ENCODE measurements at regions not wholly inside any gene's neighbourhood (a gene's known extent, or its start where the extent isn't known, plus 50 kb on each side); places are given as distances from the start of the nearest gene placed in this dataset.

DNA sequence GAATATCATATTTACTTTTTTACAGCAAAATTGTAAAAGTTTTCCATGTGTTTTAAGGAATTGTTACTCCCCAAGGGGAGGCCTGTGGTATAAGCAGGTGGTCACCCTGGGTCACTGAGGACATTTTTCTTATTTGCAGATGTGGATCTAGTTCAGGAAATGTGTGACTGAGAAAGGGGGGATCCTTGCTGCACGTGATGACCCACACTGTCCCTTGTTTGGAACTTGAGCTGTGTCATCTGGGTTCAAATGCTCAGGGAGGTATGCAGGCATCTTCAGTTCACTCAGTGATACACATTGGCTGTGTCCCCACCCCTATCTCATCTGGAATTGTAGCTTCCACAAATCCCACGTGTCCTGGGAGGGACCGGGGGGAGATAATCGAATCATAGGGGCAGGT lies 431.9 kb upstream of the CDH4 start:
- Histone ChIP-seq H3K27me3 (ENCODE audit: control insufficient read depth in 2 of 2, insufficient read depth in 1 of 2, low read length in 1 of 2) (no peaks in the 10 kb centered on the region), H3K27ac (ENCODE audit: low read depth in 1 of 2, low read length in 1 of 2) (no peak overlapping the region), H3K36me3 (ENCODE audit: control insufficient read depth in 2 of 2, insufficient read depth in 2 of 2, low read length in 1 of 2) (no peaks in the 10 kb centered on the region), H3K9me3 (ENCODE audit: control insufficient read depth in 2 of 2, insufficient read depth in 1 of 2, low read length in 1 of 2) (peaks cover 0 to 1% of the 10 kb centered on the region in 2 donors), H3K4me1 (ENCODE audit: control insufficient read depth in 2 of 2, insufficient read depth in 2 of 2, low read length in 2 of 2) (peaks cover 5 to 8% of the 10 kb centered on the region in 2 donors), H3K4me3 (ENCODE audit: low read length in 2 of 2) (no peak overlapping the region)
- no peak for DNase-seq (ENCODE audit: low read depth in 6 of 9, low spot score in 9 of 9)
- WGBS = 90% methylated on average over 4 of the region's 4 CpGs

GRCh38 chr20:60820918-60821317 lies 431.1 kb upstream of the CDH4 start:
- Histone ChIP-seq H3K36me3 (ENCODE audit: control insufficient read depth in 2 of 2, insufficient read depth in 2 of 2, low read length in 1 of 2) (no peaks in the 10 kb centered on the region), H3K27ac (ENCODE audit: low read depth in 1 of 2, low read length in 1 of 2) (no peak overlapping the region), H3K9me3 (ENCODE audit: control insufficient read depth in 2 of 2, insufficient read depth in 1 of 2, low read length in 1 of 2) (peaks cover 0 to 1% of the 10 kb centered on the region in 2 donors), H3K4me3 (ENCODE audit: low read length in 2 of 2) (no peak overlapping the region), H3K27me3 (ENCODE audit: control insufficient read depth in 2 of 2, insufficient read depth in 1 of 2, low read length in 1 of 2) (no peaks in the 10 kb centered on the region), H3K4me1 (ENCODE audit: control insufficient read depth in 2 of 2, insufficient read depth in 2 of 2, low read length in 2 of 2) (peaks cover 5 to 8% of the 10 kb centered on the region in 2 donors)
- DNase-seq (ENCODE audit: low read depth in 6 of 9, low spot score in 9 of 9) = peak in 7 of 9 donors; percentile 2 to 44 (median 14)
- WGBS = 21% methylated on average over 5 of the region's 5 CpGs

- no peak overlapping the region for H3K27ac ChIP-seq (ENCODE audit: low read depth in 1 of 2, low read length in 1 of 2)
- 89% methylated on average over 10 of the region's 10 CpGs for WGBS
- peaks cover 5 to 8% of the 10 kb centered on the region in 2 donors for H3K4me1 ChIP-seq (ENCODE audit: control insufficient read depth in 2 of 2, insufficient read depth in 2 of 2, low read length in 2 of 2)
- no peaks in the 10 kb centered on the region for H3K36me3 ChIP-seq (ENCODE audit: control insufficient read depth in 2 of 2, insufficient read depth in 2 of 2, low read length in 1 of 2)
- H3K9me3 ChIP-seq (ENCODE audit: control insufficient read depth in 2 of 2, insufficient read depth in 1 of 2, low read length in 1 of 2) = peaks cover 0 to 1% of the 10 kb centered on the region in 2 donors
- no peak overlapping the region for H3K4me3 ChIP-seq (ENCODE audit: low read length in 2 of 2)
- no peaks in the 10 kb centered on the region for H3K27me3 ChIP-seq (ENCODE audit: control insufficient read depth in 2 of 2, insufficient read depth in 1 of 2, low read length in 1 of 2)
- no peak for DNase-seq (ENCODE audit: low read depth in 6 of 9, low spot score in 9 of 9)
These were observed 429.1 kb upstream of the CDH4 start for GRCh38 chr20:60822699-60823607.

DNA sequence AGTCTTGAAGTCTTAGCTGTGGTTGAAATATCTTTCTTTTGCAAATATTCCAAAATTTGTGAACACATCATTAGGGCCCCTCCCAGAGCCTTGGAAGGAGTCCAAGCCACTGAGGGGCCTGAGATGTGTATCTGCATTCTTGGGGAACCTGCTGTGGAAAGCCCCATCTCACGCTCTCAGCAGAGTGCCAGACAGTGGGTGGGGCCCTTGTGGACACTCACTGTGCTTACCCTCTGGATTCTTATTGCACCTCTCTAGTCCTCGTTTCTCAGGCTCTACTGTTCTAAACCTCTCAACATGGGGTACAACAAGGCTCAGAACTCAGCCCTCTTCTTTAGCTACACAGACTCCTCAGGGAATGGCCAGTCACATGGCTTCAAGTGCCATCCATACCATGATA lies 416.2 kb upstream of the CDH4 start:
- Histone ChIP-seq H3K36me3 (ENCODE audit: control insufficient read depth in 2 of 2, insufficient read depth in 2 of 2, low read length in 1 of 2) (no peaks in the 10 kb centered on the region), H3K27ac (ENCODE audit: low read depth in 1 of 2, low read length in 1 of 2) (no peak overlapping the region), H3K9me3 (ENCODE audit: control insufficient read depth in 2 of 2, insufficient read depth in 1 of 2, low read length in 1 of 2) (no peaks in the 10 kb centered on the region), H3K4me3 (ENCODE audit: low read length in 2 of 2) (no peak overlapping the region), H3K27me3 (ENCODE audit: control insufficient read depth in 2 of 2, insufficient read depth in 1 of 2, low read length in 1 of 2) (no peaks in the 10 kb centered on the region), H3K4me1 (ENCODE audit: control insufficient read depth in 2 of 2, insufficient read depth in 2 of 2, low read length in 2 of 2) (no peaks in the 10 kb centered on the region)
- 76% methylated on average over 2 of the region's 2 CpGs for whole genome bisulfite sequencing
- peak in 1 of 9 donors; percentile 3 for DNase-seq (ENCODE audit: low read depth in 6 of 9, low spot score in 9 of 9)

DNA sequence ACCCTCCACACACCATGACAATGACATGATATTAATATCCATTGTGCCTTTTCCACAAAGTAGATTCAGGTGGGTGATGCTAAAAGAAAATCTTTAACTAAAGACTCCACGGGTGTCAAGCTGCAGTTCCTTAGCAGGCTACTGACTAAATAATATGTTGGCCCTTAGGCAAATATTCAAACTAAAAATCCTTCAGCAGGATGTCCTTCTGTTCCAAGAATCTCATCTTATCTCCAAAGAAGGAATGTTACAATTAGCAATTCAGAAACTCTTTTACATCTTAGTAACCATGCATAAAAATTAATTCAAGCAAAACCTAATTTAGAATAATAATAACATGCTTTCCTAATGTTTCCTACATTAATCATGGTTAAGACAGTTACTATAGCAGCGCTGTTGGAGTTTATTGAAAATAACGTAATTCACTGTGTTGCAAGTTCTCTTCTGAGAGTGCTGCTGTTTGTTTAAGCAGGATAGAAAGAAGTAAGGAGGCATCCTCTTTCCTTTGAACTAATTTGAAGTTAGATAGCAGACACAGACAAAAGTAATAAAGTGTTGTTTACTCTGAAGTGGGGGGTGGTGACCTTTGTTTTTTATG lies 414.8 kb upstream of the CDH4 start:
- DNase-seq (ENCODE audit: low read depth in 6 of 9, low spot score in 9 of 9) = no peak
- H3K4me3 ChIP-seq (ENCODE audit: low read length in 2 of 2) = no peak overlapping the region
- 80% methylated on average over 3 of the region's 3 CpGs for WGBS
- no peaks in the 10 kb centered on the region for H3K9me3 ChIP-seq (ENCODE audit: control insufficient read depth in 2 of 2, insufficient read depth in 1 of 2, low read length in 1 of 2)
- H3K36me3 ChIP-seq (ENCODE audit: control insufficient read depth in 2 of 2, insufficient read depth in 2 of 2, low read length in 1 of 2) = no peaks in the 10 kb centered on the region
- no peak overlapping the region for H3K27ac ChIP-seq (ENCODE audit: low read depth in 1 of 2, low read length in 1 of 2)
- H3K27me3 ChIP-seq (ENCODE audit: control insufficient read depth in 2 of 2, insufficient read depth in 1 of 2, low read length in 1 of 2) = no peaks in the 10 kb centered on the region
- H3K4me1 ChIP-seq (ENCODE audit: control insufficient read depth in 2 of 2, insufficient read depth in 2 of 2, low read length in 2 of 2) = no peaks in the 10 kb centered on the region

- Histone ChIP-seq H3K27ac (ENCODE audit: low read depth in 1 of 2, low read length in 1 of 2) (no peak overlapping the region), H3K4me1 (ENCODE audit: control insufficient read depth in 2 of 2, insufficient read depth in 2 of 2, low read length in 2 of 2) (no peaks in the 10 kb centered on the region), H3K9me3 (ENCODE audit: control insufficient read depth in 2 of 2, insufficient read depth in 1 of 2, low read length in 1 of 2) (no peaks in the 10 kb centered on the region), H3K27me3 (ENCODE audit: control insufficient read depth in 2 of 2, insufficient read depth in 1 of 2, low read length in 1 of 2) (no peaks in the 10 kb centered on the region), H3K36me3 (ENCODE audit: control insufficient read depth in 2 of 2, insufficient read depth in 2 of 2, low read length in 1 of 2) (no peaks in the 10 kb centered on the region), H3K4me3 (ENCODE audit: low read length in 2 of 2) (no peak overlapping the region)
- no peak for DNase-seq (ENCODE audit: low read depth in 6 of 9, low spot score in 9 of 9)
- WGBS = 94% methylated on average over 3 of the region's 3 CpGs
These were observed 413.8 kb upstream of the CDH4 start for GRCh38 chr20:60838297-60838696.

- Histone ChIP-seq H3K4me3 (ENCODE audit: low read length in 2 of 2) (no peak overlapping the region), H3K9me3 (ENCODE audit: control insufficient read depth in 2 of 2, insufficient read depth in 1 of 2, low read length in 1 of 2) (no peaks in the 10 kb centered on the region), H3K27me3 (ENCODE audit: control insufficient read depth in 2 of 2, insufficient read depth in 1 of 2, low read length in 1 of 2) (no peaks in the 10 kb centered on the region), H3K27ac (ENCODE audit: low read depth in 1 of 2, low read length in 1 of 2) (no peak overlapping the region), H3K36me3 (ENCODE audit: control insufficient read depth in 2 of 2, insufficient read depth in 2 of 2, low read length in 1 of 2) (no peaks in the 10 kb centered on the region), H3K4me1 (ENCODE audit: control insufficient read depth in 2 of 2, insufficient read depth in 2 of 2, low read length in 2 of 2) (no peaks in the 10 kb centered on the region)
- DNase-seq (ENCODE audit: low read depth in 6 of 9, low spot score in 9 of 9) = no peak
- 89% methylated on average over 3 of the region's 3 CpGs for WGBS
These were observed 411.1 kb upstream of the CDH4 start for GRCh38 chr20:60840971-60841370.

GRCh38 chr20:60845146-60845545 lies 406.9 kb upstream of the CDH4 start:
- Histone ChIP-seq H3K27ac (ENCODE audit: low read depth in 1 of 2, low read length in 1 of 2) (no peak overlapping the region), H3K9me3 (ENCODE audit: control insufficient read depth in 2 of 2, insufficient read depth in 1 of 2, low read length in 1 of 2) (no peaks in the 10 kb centered on the region), H3K36me3 (ENCODE audit: control insufficient read depth in 2 of 2, insufficient read depth in 2 of 2, low read length in 1 of 2) (no peaks in the 10 kb centered on the region), H3K4me3 (ENCODE audit: low read length in 2 of 2) (no peak overlapping the region), H3K27me3 (ENCODE audit: control insufficient read depth in 2 of 2, insufficient read depth in 1 of 2, low read length in 1 of 2) (no peaks in the 10 kb centered on the region), H3K4me1 (ENCODE audit: control insufficient read depth in 2 of 2, insufficient read depth in 2 of 2, low read length in 2 of 2) (no peaks in the 10 kb centered on the region)
- no peak for DNase-seq (ENCODE audit: low read depth in 6 of 9, low spot score in 9 of 9)
- WGBS = 90% methylated on average over 4 of the region's 4 CpGs

Data from thymus (tissue), 11 donors.